GM12891 (cell line): ENCODE measurements at regions not wholly inside any gene's neighbourhood (a gene's known extent, or its start where the extent isn't known, plus 50 kb on each side); places are given as distances from the start of the nearest gene placed in this dataset.

ENCODE experiments used
- POLR2A ChIP-seq: IDR thresholded peaks from 2 replicates; pipeline ENCODE4 v1.6.1; 2011; ENCODE audit warnings: low read depth, low read length, control low read depth
- POLR2AphosphoS5 ChIP-seq: IDR thresholded peaks from 2 replicates; pipeline ENCODE4 v1.6.1; 2011; ENCODE audit warnings: low read depth, low read length, control low read depth
- TAF1 ChIP-seq: IDR thresholded peaks from 2 replicates; pipeline ENCODE4 v1.6.1; 2011; ENCODE audit warnings: low read depth, low read length, control low read depth

GRCh38 chr18:6493194-6493593 lies 78.5 kb upstream of the L3MBTL4 start:
- no peak for TF ChIP-seq TAF1
- no peak for TF ChIP-seq POLR2AphosphoS5
- TF ChIP-seq POLR2A, result no peak
